ENCODE measurements at regions not wholly inside any gene's neighbourhood (a gene's known extent, or its start where the extent isn't known, plus 50 kb on each side); places are given as distances from the start of the nearest gene placed in this dataset.

- TF ChIP-seq CTCF (IDR thresholded peaks at IDR 0.05), result no peak
- TF ChIP-seq JUN (CRISPR knock-in tag; IDR thresholded peaks at IDR 0.05), result no peak
These were observed 71.0 kb upstream of the RAPH1 start for GRCh38 chr2:203606051-203606450.
